ENCODE measurements at regions not wholly inside any gene's neighbourhood (a gene's known extent, or its start where the extent isn't known, plus 50 kb on each side); places are given as distances from the start of the nearest gene placed in this dataset.
A peak's percentile ranks its signal among the peaks of the same experiment; 100 is the strongest.

GRCh38 chr22:34045311-34045710 is 125.0 kb upstream of the LARGE1 start:
- DNase-seq (ENCODE audit: extremely low read depth, low read depth) = no peak

GRCh38 chr22:34055525-34056200 is 135.4 kb upstream of the LARGE1 start:
- no peak for DNase-seq (ENCODE audit: extremely low read depth, low read depth)

DNA sequence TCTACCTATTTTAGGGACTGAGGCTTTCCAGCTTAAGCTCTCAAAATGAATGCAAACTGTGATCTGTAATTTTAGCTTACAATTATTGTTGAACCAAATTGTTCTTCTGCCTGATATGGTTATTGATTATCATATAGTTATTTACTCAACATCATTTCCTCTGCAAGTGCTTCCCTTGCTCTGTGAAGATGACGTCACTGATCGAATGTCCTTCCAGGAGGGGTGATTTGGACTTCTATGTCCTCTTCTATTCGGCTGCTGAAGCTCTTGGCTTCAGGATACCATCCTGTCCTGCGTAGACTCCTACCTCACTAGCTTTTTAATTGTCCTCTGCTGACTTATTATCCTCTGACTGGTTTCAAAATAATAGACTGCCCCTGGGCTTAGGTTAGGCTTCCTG is 137.4 kb upstream of the LARGE1 start:
- DNase-seq (ENCODE audit: extremely low read depth, low read depth) = no peak

DNA sequence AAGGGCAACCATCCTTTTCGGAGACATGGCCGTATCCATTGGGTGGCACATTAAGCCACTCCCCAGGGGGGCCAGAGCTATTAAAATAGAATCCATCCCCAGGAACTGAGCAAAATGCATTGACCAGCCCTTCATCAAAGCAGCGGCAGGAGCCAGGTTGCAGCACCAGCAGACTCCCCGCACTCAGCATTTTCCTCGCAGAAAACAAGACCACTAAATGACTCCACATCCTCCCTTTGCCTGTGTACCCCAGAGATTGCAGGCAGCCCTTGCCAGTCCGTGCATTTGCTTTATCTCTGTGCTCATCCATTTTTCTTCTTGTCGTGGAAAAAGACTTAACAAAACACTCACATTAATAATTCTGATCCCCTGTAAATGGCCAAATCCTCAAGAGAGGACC is 144.4 kb upstream of the LARGE1 start:
- DNase-seq (ENCODE audit: extremely low read depth, low read depth) = no peak

DNA sequence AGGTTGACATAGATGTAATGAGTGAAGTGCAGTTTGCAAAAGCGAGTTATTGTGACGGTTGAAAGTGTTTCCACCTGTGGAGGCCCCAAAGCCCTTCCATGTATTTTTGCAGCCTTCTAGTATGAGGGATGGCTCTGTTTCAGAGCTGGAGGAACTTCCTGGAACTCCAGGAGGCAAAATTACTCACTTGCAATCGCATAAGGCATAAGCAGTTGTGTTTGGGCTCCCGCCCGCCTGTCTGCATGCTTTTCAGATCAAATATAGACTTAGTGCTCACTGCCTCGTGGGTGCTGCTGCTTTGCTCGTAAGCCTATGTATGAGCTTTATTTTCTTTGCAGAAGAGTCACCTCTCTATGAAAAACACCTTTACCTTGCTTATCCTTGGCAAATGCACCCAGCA is 146.8 kb upstream of the LARGE1 start:
- no peak for DNase-seq (ENCODE audit: extremely low read depth, low read depth)

DNA sequence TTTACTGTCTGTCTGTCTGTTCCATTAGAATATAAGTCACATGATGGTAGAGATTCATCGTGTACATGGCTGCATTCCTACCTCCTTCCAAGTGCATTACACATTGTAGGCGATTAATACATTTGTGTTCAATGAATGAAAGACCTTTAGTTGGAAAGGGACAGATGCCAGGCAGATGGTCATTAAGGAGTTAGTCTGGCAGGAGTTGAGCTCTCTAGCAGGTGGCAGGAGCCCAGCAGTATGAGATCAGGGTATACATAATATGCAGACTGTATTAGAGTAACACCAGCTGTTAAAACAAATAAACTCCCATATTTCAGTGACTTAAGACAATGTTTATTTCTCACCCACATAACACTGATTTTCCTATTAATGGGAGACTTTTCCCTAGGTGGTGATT is 147.7 kb upstream of the LARGE1 start:
- DNase-seq (ENCODE audit: extremely low read depth, low read depth) = no peak

DNA sequence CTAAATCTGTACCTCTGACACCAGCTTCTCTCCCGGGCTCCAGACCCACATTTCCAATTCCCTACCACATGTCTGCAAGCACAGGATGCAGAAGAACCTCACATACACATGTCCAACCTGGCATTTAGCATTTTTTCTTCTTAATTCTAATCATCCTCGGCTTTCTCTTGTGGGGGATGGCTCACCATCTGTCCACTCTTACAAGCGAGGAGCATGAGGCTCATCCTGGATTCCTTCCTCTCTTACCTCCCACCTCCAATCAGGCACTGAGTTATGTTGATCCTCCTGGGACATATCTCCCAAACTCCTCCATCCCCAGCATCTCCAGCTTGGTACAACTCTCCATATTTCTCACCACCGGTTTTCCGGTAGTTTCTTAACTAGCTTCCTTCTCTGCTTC is 149.8 kb upstream of the LARGE1 start:
- DNase-seq (ENCODE audit: extremely low read depth, low read depth) = no peak

- DNase-seq (ENCODE audit: extremely low read depth, low read depth) = no peak
These were observed 150.3 kb upstream of the LARGE1 start for GRCh38 chr22:34070531-34070930.

DNA sequence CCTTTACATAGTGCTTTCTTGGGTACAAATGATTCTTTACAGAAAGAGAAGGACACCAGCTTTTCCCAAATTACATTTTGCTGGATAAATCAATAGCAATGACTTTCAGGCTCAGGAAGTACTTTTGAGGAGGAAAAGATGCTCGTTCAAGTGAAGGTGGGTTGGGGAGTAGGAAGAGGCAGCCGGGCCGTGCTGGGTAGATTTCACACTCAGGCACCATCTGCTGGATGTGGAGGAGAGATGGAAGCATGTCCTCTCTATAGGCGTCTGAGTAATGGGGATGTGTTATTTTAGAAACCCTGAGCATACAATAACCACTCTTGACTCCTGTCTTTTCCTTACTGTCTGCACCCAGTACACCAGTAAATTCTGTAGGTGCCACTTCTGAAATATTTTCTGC is 152.3 kb upstream of the LARGE1 start:
- DNase-seq (ENCODE audit: extremely low read depth, low read depth) = no peak

DNA sequence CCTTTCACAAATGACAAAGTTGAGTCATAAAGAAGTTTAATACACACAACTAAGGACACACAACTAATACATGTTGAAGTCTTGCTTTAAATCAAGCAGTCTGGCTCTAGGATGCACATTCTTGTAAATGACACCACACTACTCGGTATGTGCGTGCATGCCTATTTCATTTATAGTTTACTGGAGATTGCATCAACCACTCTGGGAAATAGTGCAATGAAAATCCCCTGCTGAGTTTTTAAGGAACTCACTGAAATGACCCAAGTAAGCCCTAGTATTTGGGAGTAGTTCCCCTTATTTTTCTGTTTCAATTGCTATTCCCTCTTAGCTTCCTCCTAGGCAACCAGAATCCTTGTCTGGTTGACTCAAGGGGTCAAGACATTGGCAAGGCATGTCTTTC is 160.2 kb upstream of the LARGE1 start:
- DNase-seq (ENCODE audit: extremely low read depth, low read depth) = no peak

DNA sequence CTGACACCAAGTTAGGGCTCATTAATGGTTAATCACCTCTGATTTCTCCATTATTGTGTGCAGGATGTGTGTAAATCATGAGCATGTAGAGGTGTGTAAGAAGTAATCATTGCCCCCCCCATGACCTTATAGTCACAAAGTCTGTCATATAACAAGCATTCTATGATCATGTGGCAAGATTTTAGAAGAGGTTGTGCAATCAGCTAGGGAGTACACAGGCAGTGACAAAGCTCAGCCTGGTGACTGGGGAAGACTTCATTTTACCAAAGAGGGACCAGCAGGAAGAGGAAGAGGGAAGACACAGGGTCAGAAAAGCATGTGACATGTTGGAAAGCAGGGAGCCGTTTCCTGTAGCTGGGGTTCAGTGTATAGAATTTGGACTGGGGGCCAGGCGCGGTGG is 176.5 kb upstream of the LARGE1 start:
- DNase-seq (ENCODE audit: extremely low read depth, low read depth) = no peak

DNA sequence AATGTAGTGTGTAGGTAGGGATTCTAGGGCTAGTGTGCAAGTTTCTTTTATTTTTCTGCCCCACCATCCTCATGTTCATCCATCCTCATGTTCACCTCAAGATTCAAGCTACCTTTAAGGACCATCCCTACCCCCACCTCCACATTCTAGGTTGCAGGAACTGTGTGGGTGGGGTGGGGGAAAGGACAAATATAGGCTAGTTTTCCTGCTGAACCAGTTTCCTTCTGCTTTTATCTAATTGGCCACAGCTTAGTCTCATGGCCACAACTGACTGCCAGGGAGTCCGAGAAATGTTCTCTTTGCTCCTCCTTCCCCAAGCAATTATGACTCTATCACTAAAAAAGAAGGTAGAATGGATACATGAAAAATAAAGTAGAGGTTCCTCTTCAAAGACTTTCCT is 179.0 kb upstream of the LARGE1 start:
- no peak for DNase-seq (ENCODE audit: extremely low read depth, low read depth)

- DNase-seq (ENCODE audit: extremely low read depth, low read depth) = no peak
These were observed 182.4 kb upstream of the LARGE1 start for GRCh38 chr22:34102633-34103032.

GRCh38 chr22:34105461-34106062 is 185.3 kb upstream of the LARGE1 start:
- no peak for DNase-seq (ENCODE audit: extremely low read depth, low read depth)

- no peak for DNase-seq (ENCODE audit: extremely low read depth, low read depth)
These were observed 187.9 kb upstream of the LARGE1 start for GRCh38 chr22:34108168-34108567.

DNA sequence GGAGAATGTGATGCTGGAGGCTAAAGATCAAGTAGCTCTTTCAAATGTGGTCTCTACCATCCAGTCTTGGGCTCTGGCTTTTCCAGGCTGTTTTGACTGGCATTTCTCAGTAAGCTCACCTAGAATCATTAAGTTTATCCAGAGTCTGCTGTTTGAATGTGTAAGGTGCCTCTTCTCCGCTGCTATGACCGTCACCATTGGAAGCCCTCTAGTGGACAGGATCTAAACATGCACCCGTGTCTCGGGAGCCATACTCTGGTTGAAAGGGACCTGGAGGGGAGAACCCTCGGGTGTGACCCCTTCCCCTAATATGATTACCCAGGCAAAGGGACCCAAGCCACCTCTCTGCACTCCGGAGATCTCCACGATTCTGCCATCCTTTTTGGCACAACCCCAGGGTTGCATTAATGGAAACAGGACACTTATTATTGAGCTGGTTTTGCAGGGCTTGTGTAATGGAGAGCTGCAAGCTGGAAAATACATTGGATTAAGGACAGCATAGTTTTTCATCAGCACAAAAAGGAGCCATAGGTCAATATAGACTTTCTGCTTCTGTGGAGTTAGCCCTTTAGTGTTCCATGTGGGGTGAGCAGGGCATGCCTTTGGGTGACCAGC is 191.0 kb upstream of the LARGE1 start:
- DNase-seq (ENCODE audit: extremely low read depth, low read depth) = peak; percentile 1

- no peak for DNase-seq (ENCODE audit: extremely low read depth, low read depth)
These were observed 193.1 kb upstream of the LARGE1 start for GRCh38 chr22:34113381-34113780.

- DNase-seq (ENCODE audit: extremely low read depth, low read depth) = no peak
These were observed 194.1 kb upstream of the LARGE1 start for GRCh38 chr22:34114406-34114805.

DNA sequence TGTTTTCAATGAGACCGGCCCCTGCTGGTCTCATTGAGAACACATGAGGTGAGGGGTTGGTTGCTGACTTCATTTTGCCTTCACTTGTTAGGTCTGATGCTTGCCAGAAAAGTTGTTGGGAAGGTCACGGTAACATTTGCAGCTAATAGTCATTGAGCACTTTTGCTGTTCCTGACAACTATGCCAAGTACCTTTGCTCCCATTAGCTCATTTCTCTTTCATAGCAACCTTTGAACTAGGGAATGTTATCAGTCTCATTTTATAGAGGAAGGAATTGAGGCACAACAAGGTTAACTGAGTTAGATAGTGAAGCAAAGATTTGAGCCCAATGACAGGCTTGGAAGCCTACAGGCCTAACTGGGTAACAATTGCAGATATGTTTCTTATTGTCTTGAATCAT is 195.4 kb upstream of the LARGE1 start:
- no peak for DNase-seq (ENCODE audit: extremely low read depth, low read depth)

DNA sequence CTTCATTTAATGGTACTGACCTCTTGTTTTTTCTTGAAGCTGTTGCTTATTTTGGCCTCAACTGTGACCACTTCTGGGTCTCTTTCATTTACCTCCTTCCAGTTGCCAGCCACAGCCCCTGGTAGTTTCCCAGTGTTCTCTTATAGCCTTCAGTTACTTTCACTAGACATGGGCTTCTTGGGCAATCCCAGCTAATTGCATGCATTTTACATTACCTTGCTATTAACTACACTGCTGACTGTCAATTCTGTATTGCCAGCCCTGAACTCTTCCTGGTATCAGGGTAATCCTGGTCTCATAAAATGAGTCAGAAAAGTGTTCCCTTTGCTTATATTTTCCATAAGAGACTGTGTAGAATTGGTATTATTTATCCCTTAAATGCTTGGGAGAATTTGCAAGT is 195.8 kb upstream of the LARGE1 start:
- DNase-seq (ENCODE audit: extremely low read depth, low read depth) = no peak

GRCh38 chr22:34122042-34122441 is 201.8 kb upstream of the LARGE1 start:
- no peak for DNase-seq (ENCODE audit: extremely low read depth, low read depth)

- no peak for DNase-seq (ENCODE audit: extremely low read depth, low read depth)
These were observed 209.6 kb upstream of the LARGE1 start for GRCh38 chr22:34129691-34130486.
